ENCODE measurements at regions not wholly inside any gene's neighbourhood (a gene's known extent, or its start where the extent isn't known, plus 50 kb on each side); places are given as distances from the start of the nearest gene placed in this dataset.

DNA sequence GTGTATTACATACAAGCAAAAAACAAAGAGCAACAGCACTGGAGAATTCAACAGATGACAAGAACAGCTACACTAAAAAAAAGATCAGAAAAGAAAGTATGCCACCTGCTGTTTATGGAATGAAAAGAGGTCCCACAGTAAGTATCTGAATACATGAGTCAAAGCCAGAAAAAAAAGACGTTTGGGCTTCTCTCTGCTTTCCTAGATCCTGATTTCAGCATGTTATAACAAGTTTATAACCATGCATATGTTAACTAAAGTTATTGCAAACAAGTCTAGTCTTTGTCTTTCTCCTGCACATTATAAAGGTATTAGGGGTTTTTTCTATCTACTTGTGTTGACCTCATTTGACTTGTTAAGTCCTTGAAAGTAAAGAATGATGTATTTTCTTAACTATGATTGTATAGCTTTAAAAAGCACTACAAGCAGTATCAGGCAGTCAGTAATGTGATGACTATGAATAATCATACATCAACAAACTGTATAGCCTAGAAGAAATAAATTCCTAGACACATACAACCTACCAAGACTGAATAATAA lies 108.5 kb upstream of the COL5A2 start:
- TF ChIP-seq, protein P1, sequence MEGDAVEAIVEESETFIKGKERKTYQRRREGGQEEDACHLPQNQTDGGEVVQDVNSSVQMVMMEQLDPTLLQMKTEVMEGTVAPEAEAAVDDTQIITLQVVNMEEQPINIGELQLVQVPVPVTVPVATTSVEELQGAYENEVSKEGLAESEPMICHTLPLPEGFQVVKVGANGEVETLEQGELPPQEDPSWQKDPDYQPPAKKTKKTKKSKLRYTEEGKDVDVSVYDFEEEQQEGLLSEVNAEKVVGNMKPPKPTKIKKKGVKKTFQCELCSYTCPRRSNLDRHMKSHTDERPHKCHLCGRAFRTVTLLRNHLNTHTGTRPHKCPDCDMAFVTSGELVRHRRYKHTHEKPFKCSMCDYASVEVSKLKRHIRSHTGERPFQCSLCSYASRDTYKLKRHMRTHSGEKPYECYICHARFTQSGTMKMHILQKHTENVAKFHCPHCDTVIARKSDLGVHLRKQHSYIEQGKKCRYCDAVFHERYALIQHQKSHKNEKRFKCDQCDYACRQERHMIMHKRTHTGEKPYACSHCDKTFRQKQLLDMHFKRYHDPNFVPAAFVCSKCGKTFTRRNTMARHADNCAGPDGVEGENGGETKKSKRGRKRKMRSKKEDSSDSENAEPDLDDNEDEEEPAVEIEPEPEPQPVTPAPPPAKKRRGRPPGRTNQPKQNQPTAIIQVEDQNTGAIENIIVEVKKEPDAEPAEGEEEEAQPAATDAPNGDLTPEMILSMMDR (IDR thresholded peaks at IDR 0.05): peak; percentile 51
- H3K9me3 ChIP-seq: peaks cover 3% of the 10 kb centered on the region
- no peaks in the 10 kb centered on the region for H3K36me3 ChIP-seq
- peak overlapping the region in 1 of 2 donors; percentile 40 for H3K27ac ChIP-seq
- ATAC-seq (ENCODE audit: insufficient number of reproducible peaks, low FRiP score, low read depth) (no peak), DNase-seq (ENCODE audit: low spot score) (no peak)
- H3K4me1 ChIP-seq (ENCODE audit: control insufficient read depth in 1 of 2, low read depth in 2 of 2): peaks cover 18 to 35% of the 10 kb centered on the region in 2 donors
- H3K4me3 ChIP-seq: no peak overlapping the region
- H3K27me3 ChIP-seq (replicated peaks; ENCODE audit: insufficient read depth): no peaks in the 10 kb centered on the region

DNA sequence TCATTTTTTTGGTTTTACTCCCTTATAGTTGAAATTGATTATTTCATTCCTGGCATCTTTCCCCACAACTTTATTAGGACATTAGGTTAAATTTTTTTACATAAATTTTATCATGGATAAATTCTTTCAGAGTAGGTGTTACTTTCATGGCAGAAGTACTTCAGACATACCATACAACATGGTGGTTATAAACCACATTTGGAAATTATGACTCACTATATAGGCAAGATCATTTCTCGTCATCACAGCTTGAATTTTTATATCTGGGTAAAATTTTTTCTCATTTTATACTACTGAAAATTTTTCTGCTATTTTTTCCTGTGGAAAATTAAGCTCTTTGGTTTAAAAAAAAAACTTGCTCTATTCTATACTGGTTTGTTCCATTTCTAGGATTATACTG lies 111.9 kb upstream of the COL5A2 start:
- peaks cover 3% of the 10 kb centered on the region for H3K9me3 ChIP-seq
- no peaks in the 10 kb centered on the region for H3K36me3 ChIP-seq
- ATAC-seq (ENCODE audit: insufficient number of reproducible peaks, low FRiP score, low read depth): no peak
- peaks cover 15 to 28% of the 10 kb centered on the region in 2 donors for H3K4me1 ChIP-seq (ENCODE audit: control insufficient read depth in 1 of 2, low read depth in 2 of 2)
- no peak overlapping the region for H3K27ac ChIP-seq
- H3K4me3 ChIP-seq: no peak overlapping the region
- no peaks in the 10 kb centered on the region for H3K27me3 ChIP-seq (replicated peaks; ENCODE audit: insufficient read depth)
- TF ChIP-seq, protein P1 (IDR thresholded peaks at IDR 0.05): no peak
- DNase-seq (ENCODE audit: low spot score): no peak

DNA sequence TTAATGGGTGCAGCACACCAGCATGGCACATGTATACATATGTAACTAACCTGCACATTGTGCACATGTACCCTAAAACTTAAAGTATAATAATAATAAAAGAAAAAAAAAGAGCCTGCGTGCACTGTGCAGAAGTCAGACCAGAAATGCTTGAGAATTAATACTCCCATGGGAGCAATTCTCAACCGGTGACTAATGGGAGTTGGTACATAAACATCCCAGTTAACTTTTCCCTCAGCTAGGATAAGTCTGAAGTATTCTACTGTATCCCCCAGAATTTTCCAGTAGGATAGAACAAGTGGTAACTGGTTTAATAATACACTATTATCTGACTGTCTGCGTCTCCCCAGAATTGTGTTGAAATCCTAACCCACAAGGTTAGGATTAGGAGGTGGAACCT lies 113.6 kb upstream of the COL5A2 start:
- no peaks in the 10 kb centered on the region for H3K27me3 ChIP-seq (replicated peaks; ENCODE audit: insufficient read depth)

DNA sequence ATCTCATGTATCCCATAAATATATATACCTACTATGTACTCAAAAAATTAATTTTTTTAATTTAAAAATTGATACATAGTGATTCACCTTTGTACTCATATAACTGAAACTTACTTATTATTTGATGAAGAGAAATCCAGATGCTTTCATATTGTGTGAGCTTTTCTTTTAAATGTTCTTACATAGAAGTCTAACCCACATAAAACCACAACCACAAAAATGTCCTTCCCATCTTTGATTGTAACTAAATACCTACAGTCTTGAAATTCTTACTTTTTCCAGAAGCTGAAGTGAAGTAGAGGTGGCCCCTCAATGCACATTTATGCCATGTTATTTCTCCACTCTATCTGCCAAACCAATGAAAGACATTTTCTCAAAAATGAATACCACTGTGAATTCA lies 117.9 kb upstream of the COL5A2 start:
- Histone ChIP-seq H3K4me3 (no peak overlapping the region), H3K27me3 (replicated peaks; ENCODE audit: insufficient read depth) (no peaks in the 10 kb centered on the region), H3K27ac (no peak overlapping the region), H3K4me1 (ENCODE audit: control insufficient read depth in 1 of 2, low read depth in 2 of 2) (peaks cover 5 to 8% of the 10 kb centered on the region in 2 donors), H3K36me3 (no peaks in the 10 kb centered on the region), H3K9me3 (no peaks in the 10 kb centered on the region)
- TF ChIP-seq, protein P1 (IDR thresholded peaks at IDR 0.05): no peak
- ATAC-seq (ENCODE audit: insufficient number of reproducible peaks, low FRiP score, low read depth): no peak
- no peak for DNase-seq (ENCODE audit: low spot score)

More for the DNA sequence above, 113.6 kb upstream of the COL5A2 start:
- Histone ChIP-seq H3K4me1 (ENCODE audit: control insufficient read depth in 1 of 2, low read depth in 2 of 2) (peaks cover 5 to 13% of the 10 kb centered on the region in 2 donors), H3K9me3 (peaks cover 3% of the 10 kb centered on the region), H3K4me3 (no peak overlapping the region), H3K27ac (no peak overlapping the region), H3K36me3 (no peaks in the 10 kb centered on the region)
- TF ChIP-seq, protein P1 (IDR thresholded peaks at IDR 0.05): no peak
- ATAC-seq (ENCODE audit: insufficient number of reproducible peaks, low FRiP score, low read depth) (peak; percentile 75), DNase-seq (ENCODE audit: low spot score) (no peak)

DNA sequence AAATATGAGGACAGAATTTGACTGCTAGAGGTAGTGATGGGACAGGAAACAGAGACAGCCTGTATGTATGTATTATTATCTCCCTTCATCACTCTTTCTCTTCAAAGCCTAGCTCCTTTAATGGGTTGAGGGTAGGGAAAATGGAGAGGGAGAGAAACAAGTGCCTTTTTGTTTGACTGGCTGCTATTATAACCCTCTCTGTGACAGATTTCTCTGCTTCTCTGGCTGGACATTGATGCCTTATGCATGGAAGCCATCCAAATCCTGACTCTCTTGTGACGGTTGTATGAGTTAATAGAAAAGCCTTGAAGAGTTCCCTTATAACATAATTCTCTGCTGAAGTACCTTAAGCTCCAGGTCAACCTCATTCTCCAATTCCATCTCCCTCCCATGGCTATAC lies 118.5 kb upstream of the COL5A2 start:
- Histone ChIP-seq H3K36me3 (no peaks in the 10 kb centered on the region), H3K4me1 (ENCODE audit: control insufficient read depth in 1 of 2, low read depth in 2 of 2) (peaks cover 5 to 8% of the 10 kb centered on the region in 2 donors), H3K4me3 (no peak overlapping the region), H3K27me3 (replicated peaks; ENCODE audit: insufficient read depth) (no peaks in the 10 kb centered on the region), H3K9me3 (no peaks in the 10 kb centered on the region), H3K27ac (no peak overlapping the region)
- TF ChIP-seq, protein P1 (IDR thresholded peaks at IDR 0.05): no peak
- no peak for DNase-seq (ENCODE audit: low spot score)
- no peak for ATAC-seq (ENCODE audit: insufficient number of reproducible peaks, low FRiP score, low read depth)
